ENCODE measurements at regions not wholly inside any gene's neighbourhood (a gene's known extent, or its start where the extent isn't known, plus 50 kb on each side); places are given as distances from the start of the nearest gene placed in this dataset.

DNA sequence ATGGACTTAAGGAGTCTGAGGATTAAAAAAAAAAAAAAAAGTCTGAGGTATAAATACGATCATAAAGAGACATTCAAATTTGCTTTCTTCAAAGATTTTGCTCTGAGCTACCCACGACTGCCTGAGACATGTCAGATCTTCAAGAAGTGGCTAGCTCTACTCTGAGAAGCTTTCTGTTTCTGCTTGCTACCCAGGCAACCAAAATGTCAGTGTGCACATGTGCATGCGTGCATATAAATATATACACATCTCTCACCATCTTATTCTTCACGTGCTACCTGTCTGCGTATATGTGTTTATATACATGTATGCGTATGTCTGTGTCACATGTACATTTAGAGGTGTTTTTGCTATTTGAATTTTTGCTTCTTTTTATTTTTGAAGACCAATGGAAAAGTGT lies 299.6 kb upstream of the STXBP5 start:
- intact Hi-C loops (cut with DNase I) = no loop called here
- TF ChIP-seq, protein P1, sequence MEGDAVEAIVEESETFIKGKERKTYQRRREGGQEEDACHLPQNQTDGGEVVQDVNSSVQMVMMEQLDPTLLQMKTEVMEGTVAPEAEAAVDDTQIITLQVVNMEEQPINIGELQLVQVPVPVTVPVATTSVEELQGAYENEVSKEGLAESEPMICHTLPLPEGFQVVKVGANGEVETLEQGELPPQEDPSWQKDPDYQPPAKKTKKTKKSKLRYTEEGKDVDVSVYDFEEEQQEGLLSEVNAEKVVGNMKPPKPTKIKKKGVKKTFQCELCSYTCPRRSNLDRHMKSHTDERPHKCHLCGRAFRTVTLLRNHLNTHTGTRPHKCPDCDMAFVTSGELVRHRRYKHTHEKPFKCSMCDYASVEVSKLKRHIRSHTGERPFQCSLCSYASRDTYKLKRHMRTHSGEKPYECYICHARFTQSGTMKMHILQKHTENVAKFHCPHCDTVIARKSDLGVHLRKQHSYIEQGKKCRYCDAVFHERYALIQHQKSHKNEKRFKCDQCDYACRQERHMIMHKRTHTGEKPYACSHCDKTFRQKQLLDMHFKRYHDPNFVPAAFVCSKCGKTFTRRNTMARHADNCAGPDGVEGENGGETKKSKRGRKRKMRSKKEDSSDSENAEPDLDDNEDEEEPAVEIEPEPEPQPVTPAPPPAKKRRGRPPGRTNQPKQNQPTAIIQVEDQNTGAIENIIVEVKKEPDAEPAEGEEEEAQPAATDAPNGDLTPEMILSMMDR (IDR thresholded peaks at IDR 0.05) = no peak
- H3K27me3 ChIP-seq = no peaks in the 10 kb centered on the region
- H3K36me3 ChIP-seq = no peaks in the 10 kb centered on the region
- H3K27ac ChIP-seq = no peak overlapping the region
- H3K4me1 ChIP-seq = peaks cover 0 to 3% of the 10 kb centered on the region in 2 donors
- DNase-seq (ENCODE audit: low spot score in 2 of 2) = no peak
- H3K9me3 ChIP-seq = no peaks in the 10 kb centered on the region
- H3K4me3 ChIP-seq = no peak overlapping the region

DNA sequence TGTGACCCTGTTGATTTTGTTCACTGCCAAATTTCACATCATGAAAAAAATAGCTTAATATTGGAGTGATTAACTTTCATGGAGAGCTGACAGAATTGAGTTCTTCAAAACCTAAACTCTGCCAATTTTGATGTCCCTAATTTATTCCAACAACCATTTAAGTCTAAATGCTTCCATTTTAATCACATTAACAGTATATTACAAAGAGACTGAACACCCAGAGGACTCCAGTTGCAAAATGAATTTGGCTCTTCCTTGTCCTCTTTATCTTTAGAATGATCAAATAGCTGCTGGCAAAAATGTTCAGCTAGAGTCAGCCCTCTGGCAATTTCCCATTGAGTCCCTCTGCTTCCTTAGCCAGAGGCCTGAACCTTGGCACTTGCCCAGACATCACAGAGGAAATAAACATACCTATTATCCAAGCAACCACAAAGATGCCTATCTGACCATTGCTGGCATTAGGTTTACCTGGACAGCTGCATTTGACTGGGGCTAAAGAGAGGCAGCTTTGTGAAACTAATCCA lies 299.0 kb upstream of the STXBP5 start:
- TF ChIP-seq, protein P1 (IDR thresholded peaks at IDR 0.05) = no peak
- DNase-seq (ENCODE audit: low spot score in 2 of 2) = no peak
- Histone ChIP-seq H3K9me3 (no peaks in the 10 kb centered on the region), H3K4me3 (no peak overlapping the region), H3K27ac (no peak overlapping the region), H3K4me1 (peaks cover 0 to 3% of the 10 kb centered on the region in 2 donors), H3K36me3 (no peaks in the 10 kb centered on the region), H3K27me3 (no peaks in the 10 kb centered on the region)
- intact Hi-C loops (cut with DNase I) = no loop called here

- no peaks in the 10 kb centered on the region for H3K9me3 ChIP-seq
- H3K4me1 ChIP-seq = peaks cover 0 to 3% of the 10 kb centered on the region in 2 donors
- intact Hi-C loops (cut with DNase I) = no loop called here
- TF ChIP-seq, protein P1 (IDR thresholded peaks at IDR 0.05) = no peak
- no peak overlapping the region for H3K27ac ChIP-seq
- DNase-seq (ENCODE audit: low spot score in 2 of 2) = no peak
- H3K36me3 ChIP-seq = no peaks in the 10 kb centered on the region
- H3K27me3 ChIP-seq = no peaks in the 10 kb centered on the region
- H3K4me3 ChIP-seq = no peak overlapping the region
Observed at GRCh38 chr6:146908786-146909185, 295.4 kb upstream of the STXBP5 start.

- TF ChIP-seq, protein P1 (IDR thresholded peaks at IDR 0.05) = no peak
- H3K9me3 ChIP-seq = no peaks in the 10 kb centered on the region
- H3K27me3 ChIP-seq = no peaks in the 10 kb centered on the region
- H3K36me3 ChIP-seq = no peaks in the 10 kb centered on the region
- H3K4me3 ChIP-seq = no peak overlapping the region
- H3K27ac ChIP-seq = no peak overlapping the region
- intact Hi-C loops (cut with DNase I) = no loop called here
- DNase-seq (ENCODE audit: low spot score in 2 of 2) = no peak
- H3K4me1 ChIP-seq = peaks cover 0 to 6% of the 10 kb centered on the region in 2 donors
Observed at GRCh38 chr6:146909376-146909775, 294.8 kb upstream of the STXBP5 start.

- H3K27me3 ChIP-seq = no peaks in the 10 kb centered on the region
- no peaks in the 10 kb centered on the region for H3K9me3 ChIP-seq
- TF ChIP-seq, protein P1 (IDR thresholded peaks at IDR 0.05) = no peak
- DNase-seq (ENCODE audit: low spot score in 2 of 2) = no peak
- peaks cover 0 to 8% of the 10 kb centered on the region in 2 donors for H3K4me1 ChIP-seq
- H3K4me3 ChIP-seq = no peak overlapping the region
- no peaks in the 10 kb centered on the region for H3K36me3 ChIP-seq
- H3K27ac ChIP-seq = no peak overlapping the region
- intact Hi-C loops (cut with DNase I) = no loop called here
Observed at GRCh38 chr6:146909886-146910285, 294.3 kb upstream of the STXBP5 start.

- intact Hi-C loops (cut with DNase I) = no loop called here
- Histone ChIP-seq H3K9me3 (no peaks in the 10 kb centered on the region), H3K4me1 (peaks cover 0 to 9% of the 10 kb centered on the region in 2 donors), H3K27ac (no peak overlapping the region), H3K27me3 (no peaks in the 10 kb centered on the region), H3K36me3 (no peaks in the 10 kb centered on the region), H3K4me3 (no peak overlapping the region)
- DNase-seq (ENCODE audit: low spot score in 2 of 2) = no peak
- TF ChIP-seq, protein P1 (IDR thresholded peaks at IDR 0.05) = no peak
Observed at GRCh38 chr6:146910611-146911010, 293.6 kb upstream of the STXBP5 start.

All from ascending aorta (tissue), 2 donors.